Keratinocyte (primary cell): ENCODE measurements at regions not wholly inside any gene's neighbourhood (a gene's known extent, or its start where the extent isn't known, plus 50 kb on each side); places are given as distances from the start of the nearest gene placed in this dataset.

Experiments used
- CTCF ChIP-seq, 3 experiments: IDR thresholded peaks in 1 of 3; conservative IDR thresholded peaks in 1 of 3; optimal IDR thresholded peaks in 1 of 3; 2 replicates in 2 of 3; 3 replicates in 1 of 3; pipeline versions ENCODE3 to v1.5.1; 2011; ENCODE audit warnings: low read length in 3 of 3, mild to moderate bottlenecking in 3 of 3, moderate library complexity in 2 of 3, control low read depth in 1 of 3, inconsistent platforms in 1 of 3; ENCODE audit not compliant: insufficient read depth in 2 of 3; ENCODE audit errors: extremely low read depth in 1 of 3
- EZH2 ChIP-seq: IDR thresholded peaks from one replicate; pipeline ENCODE4 v1.6.1; 2012; ENCODE audit warnings: inconsistent platforms, mild to moderate bottlenecking, low read length, moderate library complexity

- no peak for TF ChIP-seq CTCF (optimal IDR thresholded peaks at IDR 0.05 in 1 of 3, IDR thresholded peaks at IDR 0.05 in 1 of 3, conservative IDR thresholded peaks at IDR 0.05 in 1 of 3; ENCODE audit: extremely low read depth in 1 of 3, insufficient read depth in 2 of 3, low read length in 3 of 3)
- TF ChIP-seq EZH2, result no peak
Observed at GRCh38 chr5:85357309-85357708, 972.6 kb upstream of the EDIL3 start.
